H9 (cell line): ENCODE measurements at regions not wholly inside any gene's neighbourhood (a gene's known extent, or its start where the extent isn't known, plus 50 kb on each side); places are given as distances from the start of the nearest gene placed in this dataset.

ENCODE experiments used
- DNase-seq: peaks from one replicate; pipeline ENCODE4 v3.0.0-alpha.2; 2017
- H2AFZ ChIP-seq: one replicate; pipeline ENCODE4 v1.6.1; 2013; ENCODE audit warnings: mild to moderate bottlenecking, low read length, control low read depth, moderate library complexity
- H2AK5ac ChIP-seq: 2 replicates; pipeline ENCODE4 v1.6.1; 2013; ENCODE audit warnings: low read length, control low read depth, mixed read lengths; ENCODE audit not compliant: insufficient read length
- H2BK120ac ChIP-seq: one replicate; pipeline ENCODE4 v1.6.1; 2013; ENCODE audit warnings: low read depth, mild to moderate bottlenecking, low read length, control low read depth, inconsistent platforms; ENCODE audit not compliant: poor library complexity, severe bottlenecking
- H2BK12ac ChIP-seq: 2 replicates; pipeline ENCODE4 v1.6.1; 2013; ENCODE audit warnings: low read length, control low read depth, mixed read lengths, low read depth; ENCODE audit not compliant: insufficient read length
- H2BK15ac ChIP-seq: 2 replicates; pipeline ENCODE4 v1.6.1; 2013; ENCODE audit warnings: low read depth, low read length, control low read depth
- H2BK20ac ChIP-seq: one replicate; pipeline ENCODE4 v1.6.1; 2013; ENCODE audit warnings: low read depth, mild to moderate bottlenecking, low read length, control low read depth, inconsistent platforms; ENCODE audit not compliant: poor library complexity, severe bottlenecking
- H2BK5ac ChIP-seq: 2 replicates; pipeline ENCODE4 v1.6.1; 2013; ENCODE audit warnings: low read length, control low read depth, mixed read lengths; ENCODE audit not compliant: insufficient read length
- H3K14ac ChIP-seq: 2 replicates; pipeline ENCODE4 v1.6.1; 2013; ENCODE audit warnings: low read length, control low read depth; ENCODE audit not compliant: insufficient read depth
- H3K18ac ChIP-seq: 2 replicates; pipeline ENCODE4 v1.6.1; 2013; ENCODE audit warnings: low read depth, mild to moderate bottlenecking, mixed read lengths, low read length, control low read depth; ENCODE audit not compliant: insufficient read length
- H3K23ac ChIP-seq: 2 replicates; pipeline ENCODE4 v1.6.1; 2013; ENCODE audit warnings: low read length, control low read depth, mixed read lengths, low read depth; ENCODE audit not compliant: insufficient read length
- H3K23me2 ChIP-seq: 2 replicates; pipeline ENCODE4 v1.6.1; 2013; ENCODE audit warnings: low read depth, mild to moderate bottlenecking, mixed read lengths, low read length, control low read depth; ENCODE audit not compliant: insufficient read length, poor library complexity, severe bottlenecking
- H3K27ac ChIP-seq: 2 replicates; pipeline ENCODE4 v1.5.1; 2013; ENCODE audit warnings: low read length, control low read depth, mixed read lengths, low read depth; ENCODE audit not compliant: insufficient read length
- H3K27me3 ChIP-seq: 2 replicates; pipeline ENCODE4 v1.6.1; 2013; ENCODE audit warnings: low read length, control low read depth, inconsistent platforms; ENCODE audit not compliant: insufficient read depth
- H3K4ac ChIP-seq: 2 replicates; pipeline ENCODE4 v1.6.1; 2013; ENCODE audit warnings: low read depth, mild to moderate bottlenecking, control low read depth, inconsistent platforms, low read length, moderate library complexity
- H3K4me1 ChIP-seq: 2 replicates; pipeline ENCODE4 v1.6.1; 2013; ENCODE audit warnings: low read length, control low read depth, inconsistent platforms; ENCODE audit not compliant: insufficient read depth
- H3K4me2 ChIP-seq: 2 replicates; pipeline ENCODE4 v1.6.1; 2013; ENCODE audit warnings: low read length, control low read depth, mixed read lengths; ENCODE audit not compliant: insufficient read length, insufficient read depth
- H3K56ac ChIP-seq: 2 replicates; pipeline ENCODE4 v1.6.1; 2013; ENCODE audit warnings: low read depth, mild to moderate bottlenecking, mixed read lengths, low read length, control low read depth; ENCODE audit not compliant: insufficient read length
- H3K79me1 ChIP-seq: 2 replicates; pipeline ENCODE4 v1.6.1; 2013; ENCODE audit warnings: low read depth, mild to moderate bottlenecking, moderate library complexity, low read length, control low read depth, inconsistent platforms; ENCODE audit not compliant: insufficient read depth, poor library complexity, severe bottlenecking
- H3K79me2 ChIP-seq: 2 replicates; pipeline ENCODE4 v1.6.1; 2013; ENCODE audit warnings: low read length, control low read depth, inconsistent platforms; ENCODE audit not compliant: insufficient read depth
- H3K9ac ChIP-seq: 2 replicates; pipeline ENCODE4 v1.6.1; 2013; ENCODE audit warnings: low read length, control low read depth, mixed read lengths; ENCODE audit not compliant: insufficient read length; ENCODE audit errors: extremely low read depth
- H3K9me3 ChIP-seq: one replicate; pipeline ENCODE4 v1.6.1; 2013; ENCODE audit warnings: low read depth, low read length, inconsistent platforms; ENCODE audit not compliant: control insufficient read depth
- H3T11ph ChIP-seq: one replicate; pipeline ENCODE4 v1.6.1; 2013; ENCODE audit warnings: mild to moderate bottlenecking, low read length, control low read depth, inconsistent platforms
- H4K20me1 ChIP-seq: one replicate; pipeline ENCODE4 v1.6.1; 2013; ENCODE audit not compliant: control insufficient read depth, insufficient read length, insufficient read depth
- H4K5ac ChIP-seq: 2 replicates; pipeline ENCODE4 v1.6.1; 2013; ENCODE audit warnings: low read depth, mild to moderate bottlenecking, mixed read lengths, low read length, control low read depth; ENCODE audit not compliant: insufficient read length
- H4K8ac ChIP-seq: replicated peaks from 2 replicates; pipeline ENCODE4 v1.6.1; 2013; ENCODE audit warnings: low read length, control low read depth, mixed read lengths, low read depth; ENCODE audit not compliant: insufficient read length
- H4K91ac ChIP-seq: 2 replicates; pipeline ENCODE4 v1.6.1; 2013; ENCODE audit warnings: low read depth, mild to moderate bottlenecking, moderate library complexity, mixed read lengths, low read length, control low read depth; ENCODE audit not compliant: insufficient read length
- H3K27ac Mint-ChIP-seq, 3 experiments: 2 replicates in 2 of 3; 3 replicates in 1 of 3; pipeline ENCODE4 v1.8.0; 2020 to 2021; ENCODE audit warnings: mixed read lengths in 3 of 3, mild to moderate bottlenecking in 1 of 3, moderate library complexity in 1 of 3
- H3K27me3 Mint-ChIP-seq: 2 replicates; pipeline ENCODE4 v1.8.0; 2021; ENCODE audit warnings: low read depth, mild to moderate bottlenecking, moderate library complexity, mixed read lengths
- H3K36me3 Mint-ChIP-seq, 3 experiments: 2 replicates in 2 of 3; 3 replicates in 1 of 3; pipeline ENCODE4 v1.8.0; 2020 to 2021; ENCODE audit warnings: low read depth in 3 of 3, mixed read lengths in 3 of 3; ENCODE audit not compliant: insufficient read depth in 1 of 3
- H3K4me1 Mint-ChIP-seq, 2 experiments: 2 replicates each; pipeline ENCODE4 v1.8.0; 2020; ENCODE audit warnings: mixed read lengths in 2 of 2
- H3K4me3 Mint-ChIP-seq, 2 experiments: 2 replicates in 1 of 2; 3 replicates in 1 of 2; pipeline ENCODE4 v1.8.0; 2020 to 2021; ENCODE audit warnings: mild to moderate bottlenecking in 2 of 2, mixed read lengths in 2 of 2, moderate library complexity in 1 of 2
- H3K9me3 Mint-ChIP-seq, 2 experiments: 2 replicates in 1 of 2; 3 replicates in 1 of 2; pipeline ENCODE4 v1.8.0; 2020; ENCODE audit warnings: mild to moderate bottlenecking in 2 of 2, mixed read lengths in 2 of 2, moderate library complexity in 1 of 2
- WGBS: extraction: QIAGEN DNeasy Blood & Tissue Kit; methylation state at CpG from one replicate; pipeline ENCODE4 v1.1.7; 2013; ENCODE audit warnings: missing lambda C conversion rate, low lambda C conversion rate, mixed read lengths; ENCODE audit not compliant: insufficient read length; ENCODE audit errors: extremely low coverage; 5-methylcytosine and 5-hydroxymethylcytosine counted together
- TF ChIP-seq, protein P1 (sequence below): fragments of 200-600 bp; sonication (generic); conservative IDR thresholded peaks from 3 replicates; pipeline ENCODE4 v1.8.0; 2021; ENCODE audit warnings: antibody characterized with exemption, mild to moderate bottlenecking

GRCh38 chr1:164928232-164928812 is 369.3 kb downstream of the PBX1 start:
- no peak for DNase-seq
- Histone ChIP-seq H3K4ac (no peak overlapping the region), H3T11ph (no peak overlapping the region), H3K56ac (no peak overlapping the region), H4K5ac (no peak overlapping the region), H3K27me3 (no peaks in the 10 kb centered on the region), H3K79me2 (no peaks in the 10 kb centered on the region), H4K8ac (no peak overlapping the region), H2BK12ac (no peak overlapping the region), H3K4me2 (no peak overlapping the region), H4K91ac (no peak overlapping the region), H2BK20ac (no peak overlapping the region), H4K20me1 (no peaks in the 10 kb centered on the region), H3K23me2 (no peaks in the 10 kb centered on the region), H2AFZ (no peak overlapping the region), H2BK120ac (no peak overlapping the region), H3K18ac (no peak overlapping the region), H3K9ac (no peak overlapping the region), H3K14ac (no peak overlapping the region), H3K9me3 (no peaks in the 10 kb centered on the region), H3K27ac (no peak overlapping the region), H3K79me1 (no peaks in the 10 kb centered on the region), H3K23ac (no peak overlapping the region), H2BK15ac (no peak overlapping the region), H2AK5ac (no peak overlapping the region), H2BK5ac (no peak overlapping the region), H3K4me1 (no peaks in the 10 kb centered on the region; the same call in 1 of the 2 replicates)
- TF ChIP-seq, protein P1, sequence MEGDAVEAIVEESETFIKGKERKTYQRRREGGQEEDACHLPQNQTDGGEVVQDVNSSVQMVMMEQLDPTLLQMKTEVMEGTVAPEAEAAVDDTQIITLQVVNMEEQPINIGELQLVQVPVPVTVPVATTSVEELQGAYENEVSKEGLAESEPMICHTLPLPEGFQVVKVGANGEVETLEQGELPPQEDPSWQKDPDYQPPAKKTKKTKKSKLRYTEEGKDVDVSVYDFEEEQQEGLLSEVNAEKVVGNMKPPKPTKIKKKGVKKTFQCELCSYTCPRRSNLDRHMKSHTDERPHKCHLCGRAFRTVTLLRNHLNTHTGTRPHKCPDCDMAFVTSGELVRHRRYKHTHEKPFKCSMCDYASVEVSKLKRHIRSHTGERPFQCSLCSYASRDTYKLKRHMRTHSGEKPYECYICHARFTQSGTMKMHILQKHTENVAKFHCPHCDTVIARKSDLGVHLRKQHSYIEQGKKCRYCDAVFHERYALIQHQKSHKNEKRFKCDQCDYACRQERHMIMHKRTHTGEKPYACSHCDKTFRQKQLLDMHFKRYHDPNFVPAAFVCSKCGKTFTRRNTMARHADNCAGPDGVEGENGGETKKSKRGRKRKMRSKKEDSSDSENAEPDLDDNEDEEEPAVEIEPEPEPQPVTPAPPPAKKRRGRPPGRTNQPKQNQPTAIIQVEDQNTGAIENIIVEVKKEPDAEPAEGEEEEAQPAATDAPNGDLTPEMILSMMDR, result no peak
- no peak overlapping the region for H3K4me3 Mint-ChIP-seq
- H3K27me3 Mint-ChIP-seq, result peaks cover under 1% of the 10 kb centered on the region; the same call in 1 of the 2 replicates
- no peak overlapping the region; a peak in 1 of 7 replicates for H3K27ac Mint-ChIP-seq
- H3K36me3 Mint-ChIP-seq, result no peaks in the 10 kb centered on the region
- no CpG with 5 or more reads among the region's 6 CpGs for WGBS
- H3K9me3 Mint-ChIP-seq, result no peaks in the 10 kb centered on the region
- H3K4me1 Mint-ChIP-seq, result peaks cover 12 to 14% of the 10 kb centered on the region in 2 experiments
